GM18520 (cell line): ENCODE measurements at regions not wholly inside any gene's neighbourhood (a gene's known extent, or its start where the extent isn't known, plus 50 kb on each side); places are given as distances from the start of the nearest gene placed in this dataset.
"Not testable (repeated sequence)": the region's sequence is repeated elsewhere in the genome, so short reads cannot be mapped to it uniquely, and the experiment has no call there.

ENCODE experiments used
- ATAC-seq: cut with Tn5 transposase; IDR thresholded peaks from one replicate; pipeline ENCODE4 v1.9.1; 2021; ENCODE audit not compliant: unreplicated experiment

DNA sequence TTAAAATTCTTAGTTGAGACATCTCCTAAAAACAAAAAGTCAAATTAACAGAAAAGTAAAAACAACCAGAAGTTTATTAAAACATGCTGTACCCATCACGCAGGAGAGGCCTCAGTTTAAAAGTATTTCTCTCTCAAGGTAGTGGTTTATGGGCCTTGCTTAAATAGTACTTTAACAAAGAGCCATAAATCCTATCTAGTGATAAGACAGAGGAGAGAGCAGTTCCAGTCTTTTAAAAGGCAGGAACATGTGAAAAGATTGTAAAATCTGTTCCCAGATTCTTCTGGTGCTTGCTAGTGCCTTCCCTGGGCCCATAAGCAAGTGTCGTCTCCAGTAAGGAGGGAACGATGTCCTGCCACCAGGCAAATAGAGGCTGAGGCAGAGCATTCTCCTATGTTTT, 476.3 kb upstream of the ADGRL3 start:
- ATAC-seq = no peak

DNA sequence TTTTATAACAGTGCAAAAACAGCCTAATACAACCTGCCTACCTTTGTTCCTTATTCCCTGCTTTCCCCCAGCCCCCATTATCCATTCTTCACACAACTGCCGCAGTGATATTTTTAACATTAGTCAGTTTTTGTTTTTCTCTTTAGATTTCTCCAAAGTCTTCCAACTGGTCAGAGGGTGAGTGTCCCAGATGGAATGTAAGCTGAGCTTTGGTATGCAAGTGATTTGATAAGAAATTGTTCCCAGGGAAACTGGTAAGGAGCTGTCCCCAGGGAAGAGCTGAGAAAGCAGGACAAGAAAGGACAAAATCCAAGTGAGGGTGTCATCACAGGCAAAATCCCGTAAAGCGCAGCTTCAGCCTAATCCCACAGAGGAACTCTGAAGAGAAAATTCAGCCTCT, 475.5 kb upstream of the ADGRL3 start:
- no peak for ATAC-seq

DNA sequence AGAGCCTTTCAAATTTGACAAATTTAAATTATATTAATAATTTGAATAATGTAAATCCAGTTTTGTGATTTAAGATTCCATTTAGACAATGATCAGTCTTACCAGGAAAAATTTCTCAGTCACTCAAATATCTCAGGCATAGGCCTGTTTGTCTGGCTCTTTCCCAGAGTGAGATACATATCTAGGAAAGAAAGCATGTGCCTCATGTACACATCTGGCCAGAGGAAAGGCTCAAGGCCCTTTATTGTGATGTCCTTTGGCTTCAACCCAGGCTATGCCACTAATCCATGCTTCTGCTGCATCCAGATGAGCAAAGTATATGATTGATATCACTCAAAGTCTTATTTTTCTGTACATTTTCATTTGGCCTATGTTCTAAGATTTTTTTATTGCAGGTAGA, 473.3 kb upstream of the ADGRL3 start:
- ATAC-seq = no peak

DNA sequence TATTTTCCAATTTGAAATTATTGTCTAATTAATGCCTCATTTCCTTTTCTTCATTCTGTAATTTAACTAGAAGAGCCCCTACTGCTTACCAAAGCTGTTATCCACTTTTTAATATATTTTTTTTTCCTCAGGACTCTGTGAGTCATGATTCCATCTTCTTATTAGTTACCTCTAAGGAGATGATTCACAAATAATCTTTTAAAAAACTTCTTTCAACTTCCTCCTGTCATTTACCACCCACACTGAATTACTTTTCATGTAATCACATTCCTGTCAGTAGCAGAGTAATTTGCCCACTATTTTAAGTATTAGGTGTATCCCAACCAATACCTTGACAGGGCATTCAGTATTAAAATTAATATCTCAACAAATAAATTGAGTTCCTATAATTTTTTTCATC, 470.9 kb upstream of the ADGRL3 start:
- no peak for ATAC-seq

DNA sequence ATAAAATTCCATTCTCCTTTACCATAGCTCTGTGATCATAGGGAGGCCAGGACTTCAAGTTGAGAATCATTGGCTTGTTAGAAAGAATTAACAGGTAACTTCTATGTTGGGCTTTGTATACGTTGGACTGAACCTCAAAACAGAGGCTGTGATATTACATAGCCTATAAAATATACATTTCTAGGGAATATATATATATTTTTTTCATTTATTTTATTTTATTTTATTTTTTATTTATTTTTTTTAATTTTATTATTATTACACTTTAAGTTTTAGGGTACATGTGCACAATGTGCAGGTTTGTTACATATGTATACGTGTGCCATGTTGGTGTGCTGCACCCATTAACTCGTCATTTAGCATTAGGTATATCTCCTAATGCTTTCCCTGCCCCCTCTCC, 470.4 kb upstream of the ADGRL3 start:
- not testable (repeated sequence) for ATAC-seq

DNA sequence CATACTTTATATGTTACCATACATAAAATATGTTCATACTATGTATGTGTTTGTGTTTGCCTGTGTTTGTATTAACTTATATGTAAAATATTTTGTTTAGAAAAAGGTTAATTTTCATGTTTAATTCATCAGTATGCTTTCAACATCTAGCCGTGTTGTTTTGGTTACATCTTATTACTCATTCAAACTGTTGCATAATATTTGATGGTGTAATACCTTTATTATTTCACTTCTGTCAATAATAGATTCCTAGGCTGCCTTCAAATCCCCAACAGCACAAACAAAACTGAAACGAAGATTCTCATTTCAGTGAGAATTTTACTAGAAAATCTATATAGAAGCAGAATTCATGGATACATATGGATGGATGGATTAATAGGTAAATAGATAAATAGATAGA, 462.3 kb upstream of the ADGRL3 start:
- ATAC-seq = no peak

DNA sequence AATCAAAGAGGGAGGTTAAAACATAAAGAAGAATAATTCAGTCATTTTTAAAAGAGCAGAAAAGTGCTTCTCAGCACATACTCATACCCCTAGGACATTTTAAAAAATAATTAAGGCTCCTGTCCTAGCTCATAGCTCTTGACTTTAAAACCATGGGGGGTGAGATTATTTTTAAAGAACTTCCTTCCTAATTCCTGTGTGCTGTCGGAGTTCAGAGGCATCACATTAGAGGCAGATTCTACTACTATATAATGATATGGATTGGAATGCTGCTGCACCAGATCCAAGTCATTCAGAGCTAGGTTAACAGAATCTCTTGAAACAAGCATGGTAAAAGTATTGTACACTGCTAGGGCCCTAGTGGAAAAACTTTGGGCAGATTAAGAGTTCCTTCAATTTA, 456.5 kb upstream of the ADGRL3 start:
- no peak for ATAC-seq

DNA sequence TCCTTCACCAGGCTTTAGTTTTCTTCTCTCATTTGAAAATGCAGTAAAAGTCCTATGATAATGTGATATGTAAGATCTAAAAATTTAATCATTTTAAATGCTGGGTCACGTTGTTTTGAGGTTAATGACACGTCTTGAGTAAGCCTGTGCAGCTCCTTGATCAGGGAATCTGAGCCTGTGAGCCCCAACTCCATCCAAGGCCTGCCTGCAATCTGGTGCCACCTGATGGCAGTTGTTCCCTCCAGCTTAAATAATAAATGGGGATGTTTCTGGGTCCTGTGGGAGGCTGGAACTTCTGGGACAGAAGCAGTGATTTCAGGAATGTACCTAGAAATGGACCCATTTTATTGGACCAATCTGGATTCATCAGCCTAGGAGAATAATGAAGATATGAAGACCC, 455.4 kb upstream of the ADGRL3 start:
- no peak for ATAC-seq

DNA sequence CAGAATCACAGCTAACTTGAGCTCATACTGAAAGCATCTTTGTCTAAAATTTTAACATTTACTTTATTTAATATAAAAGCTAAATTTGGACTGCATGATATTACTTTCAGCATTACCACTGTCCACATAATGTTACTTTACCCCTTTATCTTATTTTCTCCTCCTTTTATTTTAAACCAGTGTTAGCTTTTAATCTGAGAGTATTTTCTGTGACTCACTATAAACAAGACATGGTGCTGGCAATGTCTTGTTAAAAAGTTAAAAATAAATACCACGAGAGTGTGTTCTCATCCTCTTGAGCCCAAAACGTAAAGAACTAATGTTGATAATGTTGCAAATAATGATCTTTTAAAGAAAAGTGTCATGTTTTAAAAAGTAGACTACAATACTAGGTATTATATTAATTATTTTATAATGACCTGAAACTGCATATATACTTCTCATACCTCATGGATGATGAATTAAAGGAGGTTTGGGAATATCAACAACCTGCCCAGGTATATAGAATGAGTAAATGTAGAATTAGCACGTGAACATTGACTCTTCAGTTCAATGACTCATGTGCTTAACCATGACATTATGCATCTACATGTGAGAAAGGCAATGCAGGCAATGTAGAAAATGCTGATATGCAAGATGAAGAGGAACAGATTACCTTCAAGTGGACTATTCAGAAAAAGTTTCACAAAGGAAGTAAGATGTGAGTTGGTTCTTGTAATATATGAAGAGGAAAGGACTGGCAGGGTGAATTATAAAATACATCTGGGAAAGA, 454.1 kb upstream of the ADGRL3 start:
- ATAC-seq = no peak

DNA sequence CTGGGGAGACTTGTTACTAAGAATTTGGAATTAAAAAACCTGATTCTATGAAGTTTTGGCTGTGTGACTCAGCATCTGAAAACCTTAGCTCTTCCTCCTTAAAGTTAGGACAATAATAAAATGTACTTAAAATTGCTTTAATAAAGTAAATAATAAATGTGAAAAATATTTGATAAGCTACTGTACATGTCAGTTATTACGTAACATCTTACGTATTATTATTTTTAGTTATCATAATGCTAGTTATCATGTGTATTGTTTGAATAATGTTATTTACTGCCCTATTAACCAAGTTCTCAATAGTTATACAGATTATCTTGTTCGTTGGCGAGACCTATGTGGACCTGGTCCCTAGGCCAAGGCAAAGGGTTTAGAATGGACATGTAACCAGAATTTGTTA, 449.2 kb upstream of the ADGRL3 start:
- ATAC-seq = no peak

DNA sequence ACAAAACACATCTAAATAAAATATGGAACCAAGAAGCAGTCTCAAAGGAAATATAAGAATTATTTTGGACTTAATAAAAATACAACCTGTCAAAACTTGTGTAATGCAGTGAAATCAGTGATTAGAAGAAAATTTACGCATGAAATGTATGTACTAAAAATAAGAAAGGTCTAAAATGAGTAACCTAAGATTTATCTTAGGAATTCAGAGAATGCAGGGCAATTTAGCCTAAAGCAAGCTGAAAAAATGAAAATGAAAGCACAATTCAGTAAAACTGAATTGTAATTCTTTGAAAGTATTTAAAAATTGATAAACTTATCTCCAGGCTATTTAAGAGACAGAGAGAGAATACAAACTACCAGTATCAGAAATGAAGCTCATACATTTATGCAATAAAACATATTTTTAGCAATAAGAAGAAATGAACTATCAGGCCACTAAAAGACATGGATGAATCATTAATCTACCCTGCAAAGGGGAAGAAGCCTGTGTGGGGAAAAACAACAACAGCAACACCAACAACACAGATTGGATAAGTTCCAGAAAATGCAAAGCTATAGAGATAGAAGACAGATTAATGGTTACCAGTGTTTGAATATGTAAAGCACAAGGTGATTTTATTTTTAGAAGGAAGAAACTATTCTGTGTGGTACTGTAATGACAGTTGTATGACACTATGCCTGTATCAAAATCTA, 442.0 kb upstream of the ADGRL3 start:
- no peak for ATAC-seq

DNA sequence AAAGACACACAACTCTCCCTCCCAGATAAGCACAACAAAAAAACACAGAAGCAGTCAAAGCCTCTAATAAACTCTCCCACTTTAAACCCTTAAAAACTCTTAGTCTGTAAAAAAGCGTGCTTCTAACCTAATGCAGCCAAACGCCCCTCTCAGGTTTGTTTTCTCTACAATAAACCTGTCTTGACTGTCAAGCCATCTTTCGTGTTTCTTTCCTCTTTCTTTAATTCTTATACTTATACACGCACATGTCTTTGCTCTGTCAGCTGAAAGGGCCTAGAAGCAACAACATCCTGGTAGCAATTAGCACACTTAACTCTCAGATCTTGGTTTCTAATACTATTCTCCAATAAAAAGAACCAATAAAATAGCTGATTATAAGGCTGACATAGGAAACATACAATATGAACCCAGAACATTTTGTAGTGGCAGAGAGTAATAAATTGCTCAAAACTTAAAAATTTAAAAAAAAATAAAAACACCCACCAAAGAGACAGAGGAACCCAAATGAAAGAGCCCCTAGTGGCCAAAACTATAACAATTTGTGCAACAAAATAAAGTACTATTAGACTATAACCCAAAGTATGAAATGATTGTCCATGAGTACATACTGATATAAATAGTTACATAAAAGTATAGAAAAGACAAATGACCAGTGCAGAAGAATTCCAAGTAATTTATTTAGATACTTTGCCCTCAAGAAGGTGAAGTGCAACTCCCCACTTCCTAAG, 440.4 kb upstream of the ADGRL3 start:
- ATAC-seq = no peak

DNA sequence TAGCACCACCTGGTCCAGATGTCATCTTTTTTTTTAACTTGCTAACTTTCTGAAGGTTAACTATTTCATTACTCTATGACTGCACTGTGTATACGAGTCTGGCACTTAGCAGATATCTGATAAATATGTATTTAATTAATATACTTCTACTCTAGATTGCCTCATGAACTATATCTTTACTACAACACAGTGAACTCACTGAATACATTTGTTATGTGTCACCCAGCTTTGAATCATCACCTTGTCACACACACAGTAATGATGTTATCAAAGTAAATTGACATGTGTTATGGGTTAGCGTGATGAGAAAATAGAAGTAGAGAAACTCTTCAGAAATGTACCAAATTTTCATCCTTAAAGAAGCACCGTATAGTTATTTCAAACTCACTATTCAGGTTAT, 419.3 kb upstream of the ADGRL3 start:
- ATAC-seq = no peak

DNA sequence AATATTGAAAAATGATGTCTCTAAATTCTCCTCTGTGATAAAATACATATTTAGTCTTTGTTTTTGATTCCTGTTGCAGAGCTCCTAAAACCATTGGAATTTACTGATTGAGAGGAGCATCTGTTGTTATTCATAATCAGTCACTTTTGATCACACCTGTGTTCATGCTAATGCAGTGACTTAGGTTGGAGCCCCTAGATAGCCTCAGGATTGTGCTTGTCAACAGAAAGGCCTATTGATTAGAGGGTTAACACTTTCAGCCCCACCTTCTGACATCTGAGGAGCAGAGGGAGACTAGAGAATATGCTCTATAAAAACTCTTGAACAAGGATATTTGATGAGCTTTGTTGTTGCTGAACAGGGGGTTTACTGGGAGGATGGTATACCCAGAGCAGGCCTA, 409.5 kb upstream of the ADGRL3 start:
- ATAC-seq = no peak

DNA sequence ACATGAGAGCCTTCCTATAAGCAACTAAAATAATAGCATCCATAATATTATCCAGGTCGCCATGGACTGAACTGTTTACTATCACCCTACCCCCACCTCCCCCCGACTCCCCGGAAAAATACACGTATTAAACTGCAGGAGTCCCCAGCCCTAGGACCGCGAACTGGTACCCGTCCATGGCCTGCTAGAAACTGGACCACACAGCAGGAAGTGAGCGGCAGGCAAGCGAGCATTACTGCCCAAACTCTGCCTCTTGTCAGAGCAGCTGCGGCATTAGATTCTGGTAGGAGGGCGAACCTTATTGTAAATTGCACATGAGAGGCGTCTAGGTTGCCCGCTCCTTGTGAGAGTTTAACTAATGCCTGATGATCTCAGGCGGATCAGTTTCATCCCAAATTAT, 405.8 kb upstream of the ADGRL3 start:
- no peak for ATAC-seq

DNA sequence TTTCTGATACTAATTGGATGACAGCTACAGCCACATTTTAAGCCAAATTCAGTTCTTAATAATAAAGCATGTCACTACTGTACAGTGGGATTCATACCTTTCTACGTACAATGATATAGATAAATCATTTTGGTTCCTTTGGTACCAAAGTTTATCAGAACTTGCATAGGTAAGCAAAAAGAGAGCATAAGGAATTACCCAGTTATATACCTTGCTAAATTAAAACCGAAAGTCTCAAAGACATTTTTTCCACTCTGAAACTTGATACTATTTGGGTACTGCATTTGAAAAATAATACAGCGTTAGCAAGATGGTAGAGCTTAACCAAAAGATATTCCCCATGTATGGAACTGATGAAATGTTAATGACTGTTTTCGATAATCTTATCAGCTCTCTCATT, 400.9 kb upstream of the ADGRL3 start:
- ATAC-seq = no peak

DNA sequence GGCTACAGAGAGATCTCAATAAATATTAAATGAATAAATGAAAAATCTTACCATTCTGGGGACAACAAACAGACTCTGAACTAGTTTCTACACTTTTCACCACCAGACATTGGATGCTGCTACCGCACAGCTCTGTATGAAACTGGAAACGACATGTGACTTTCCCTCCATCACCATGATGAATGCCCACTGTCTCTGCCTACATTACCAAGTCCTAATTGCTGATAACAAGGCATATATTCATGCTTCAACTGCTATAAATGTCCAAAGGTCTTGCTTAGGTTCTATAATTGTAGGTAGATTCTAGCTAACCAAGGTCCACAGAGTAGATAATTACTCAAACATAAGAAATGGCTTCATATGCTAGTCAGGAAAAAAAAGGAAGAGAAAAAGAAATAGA, 399.4 kb upstream of the ADGRL3 start:
- ATAC-seq = no peak

DNA sequence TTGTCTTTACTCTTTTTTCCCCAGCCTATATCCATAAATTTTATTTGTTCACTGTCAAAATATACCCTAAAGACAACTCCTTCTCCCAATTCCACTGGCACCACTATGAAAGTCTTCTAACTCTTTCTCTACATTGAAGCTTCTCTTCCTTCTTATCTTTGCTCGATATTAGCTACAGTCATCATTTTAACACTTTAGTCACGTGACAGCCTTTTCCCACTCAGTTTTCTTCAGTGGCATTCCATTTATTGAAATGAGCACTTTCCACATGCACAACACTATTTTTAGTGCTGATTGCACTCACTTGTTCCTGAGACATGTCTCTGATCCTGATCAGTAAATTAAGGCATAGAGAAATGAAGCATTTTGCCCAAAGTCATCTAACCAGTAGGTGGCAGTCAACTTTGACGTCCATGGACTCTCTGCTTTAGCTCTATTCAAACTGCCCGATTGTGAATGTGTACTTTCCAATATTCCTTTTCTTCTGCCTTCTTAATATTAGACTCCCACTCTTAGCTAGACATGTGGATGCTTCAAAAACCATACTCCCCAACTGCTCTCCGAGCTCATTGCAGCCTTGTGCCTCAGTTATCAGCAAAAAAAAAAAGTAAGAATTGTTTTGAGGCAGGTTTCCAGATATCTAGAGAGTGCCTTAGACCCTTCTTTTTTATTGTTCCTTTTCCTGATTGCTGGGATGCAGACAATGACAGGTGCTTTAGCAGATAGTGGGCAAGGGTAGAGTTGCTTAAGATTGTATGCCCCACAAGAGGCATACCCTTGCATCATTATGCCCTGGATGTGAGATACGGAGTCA, 394.4 kb upstream of the ADGRL3 start:
- no peak for ATAC-seq

DNA sequence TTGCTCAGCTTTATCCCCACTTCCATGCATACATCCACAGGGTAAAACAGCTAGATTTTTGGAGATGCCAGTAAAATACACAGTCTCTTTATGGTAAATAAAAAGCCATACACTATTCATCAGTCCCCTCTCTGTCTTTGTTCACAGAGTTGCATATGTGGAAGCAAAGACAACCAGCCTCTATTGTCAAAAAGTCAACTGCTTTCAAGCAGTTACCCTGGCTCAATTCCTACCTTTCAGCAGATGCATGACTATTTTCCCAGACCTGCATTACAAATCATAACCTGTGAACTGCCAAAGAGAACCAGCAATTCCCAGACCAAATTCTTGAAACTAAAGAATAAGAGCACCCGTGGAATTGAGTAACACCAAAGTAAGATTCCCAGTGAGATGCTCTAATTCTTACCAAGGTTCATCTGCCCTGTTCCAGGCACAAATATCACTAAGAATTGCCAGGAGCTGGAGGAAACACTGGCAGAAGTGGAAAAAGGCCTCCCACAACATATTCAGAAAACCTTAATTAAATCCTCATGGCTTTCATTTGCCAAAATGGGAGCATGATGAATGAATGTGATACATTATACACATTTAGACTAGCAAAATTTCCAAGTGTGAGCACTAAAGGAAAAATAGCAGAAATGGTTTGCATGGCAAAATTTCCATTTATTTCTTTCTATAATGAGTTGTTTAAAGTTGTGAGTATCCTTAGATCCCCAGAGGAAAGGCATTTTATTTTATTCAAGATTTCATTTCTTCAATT, 391.2 kb upstream of the ADGRL3 start:
- no peak for ATAC-seq

DNA sequence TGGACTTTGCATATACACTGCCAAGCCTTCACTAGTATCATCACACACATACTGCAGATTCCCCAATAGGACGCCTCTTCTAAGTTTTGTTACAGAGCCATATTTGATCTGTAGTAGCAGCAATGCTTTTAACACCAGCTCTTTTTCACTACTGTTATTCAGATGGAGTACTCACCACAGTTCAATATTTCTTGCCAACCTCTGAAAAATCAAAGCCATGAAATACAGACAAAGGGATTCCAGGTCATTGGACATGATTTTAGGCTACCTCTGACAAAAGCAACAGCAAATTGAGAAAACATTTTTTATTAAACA, 390.7 kb upstream of the ADGRL3 start:
- no peak for ATAC-seq

DNA sequence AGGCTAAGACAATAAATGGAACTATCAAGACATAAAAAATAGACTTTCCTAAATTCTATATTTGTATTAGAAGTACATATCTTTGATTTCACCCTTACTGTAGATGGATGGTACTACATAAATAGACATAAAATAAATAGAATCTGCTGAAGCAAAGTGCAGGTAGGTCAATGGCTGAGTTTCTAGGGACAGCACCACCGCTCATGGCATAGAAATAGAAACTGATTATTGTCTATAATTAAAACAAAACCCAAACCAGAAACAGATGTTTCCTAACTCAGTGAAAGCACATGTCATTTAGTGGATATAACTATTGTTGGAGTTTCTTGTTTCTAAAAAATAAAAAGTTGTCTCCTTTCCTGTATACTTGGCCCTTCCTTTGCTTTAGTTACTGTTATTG, 387.3 kb upstream of the ADGRL3 start:
- ATAC-seq = no peak
